SW480 (cell line): ENCODE measurements at regions not wholly inside any gene's neighbourhood (a gene's known extent, or its start where the extent isn't known, plus 50 kb on each side); places are given as distances from the start of the nearest gene placed in this dataset.
A peak's percentile ranks its signal among the peaks of the same experiment; 100 is the strongest.
"Not testable (repeated sequence)": the region's sequence is repeated elsewhere in the genome, so short reads cannot be mapped to it uniquely, and the experiment has no call there.

ENCODE experiments used
- DNase-seq: peaks from one replicate; pipeline ENCODE4 v3.0.0-alpha.2; 2016; ENCODE audit warnings: low spot score

DNA sequence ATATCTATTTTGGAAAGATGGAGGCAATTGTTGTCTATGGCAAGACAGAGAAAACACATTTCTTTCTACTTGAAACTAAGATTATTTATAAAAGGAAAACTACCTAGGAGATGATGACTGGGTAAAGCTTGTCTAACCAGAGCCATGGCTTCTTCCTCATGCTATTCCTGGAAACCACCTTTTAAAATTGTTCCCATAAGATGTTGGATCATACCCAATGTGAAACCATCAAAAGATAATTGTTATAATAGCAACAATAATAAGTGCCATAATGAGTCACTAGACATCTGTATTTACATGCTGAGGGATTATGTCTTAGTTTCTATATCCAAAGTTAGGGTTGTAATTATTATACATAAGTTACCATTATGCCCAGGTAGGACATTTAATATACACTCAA, 428.4 kb downstream of the KCNJ2 start:
- no peak for DNase-seq

DNA sequence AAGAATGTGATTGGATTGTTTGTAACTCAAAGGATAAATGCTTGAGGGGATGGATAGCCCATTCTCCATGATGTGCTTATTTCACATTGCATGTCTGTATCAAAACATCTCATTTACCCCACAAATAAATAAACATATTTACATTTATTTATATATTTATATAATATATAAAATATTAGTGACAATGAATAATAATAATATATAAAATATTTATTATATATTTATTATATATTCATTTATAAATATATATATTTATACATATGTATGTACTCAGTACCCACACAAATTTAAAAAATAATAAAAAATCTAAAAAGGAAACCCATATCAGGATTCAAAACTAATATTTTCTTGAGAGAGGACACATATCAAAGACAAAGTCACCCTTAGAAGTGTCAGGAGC, 429.9 kb downstream of the KCNJ2 start:
- no peak for DNase-seq

DNA sequence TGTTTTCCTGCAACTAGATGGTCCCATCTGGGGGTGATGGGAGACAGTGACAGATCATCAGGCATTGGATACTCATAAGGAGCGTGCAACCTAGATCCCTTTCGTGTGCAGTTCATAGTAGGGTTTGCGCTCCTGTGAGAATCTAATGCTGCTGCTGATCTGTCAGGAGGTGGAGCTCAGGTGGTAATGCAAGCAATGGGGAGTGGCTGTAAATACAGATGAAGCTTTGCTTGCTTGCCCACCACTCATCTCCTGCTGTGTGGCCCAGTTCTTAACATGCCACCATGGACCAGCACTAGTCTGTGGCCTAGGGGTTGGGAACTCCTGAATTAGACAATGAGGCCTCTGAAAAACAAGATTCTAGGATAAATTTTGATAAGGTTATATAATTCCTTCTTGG, 430.6 kb downstream of the KCNJ2 start:
- DNase-seq = not testable (repeated sequence)

DNA sequence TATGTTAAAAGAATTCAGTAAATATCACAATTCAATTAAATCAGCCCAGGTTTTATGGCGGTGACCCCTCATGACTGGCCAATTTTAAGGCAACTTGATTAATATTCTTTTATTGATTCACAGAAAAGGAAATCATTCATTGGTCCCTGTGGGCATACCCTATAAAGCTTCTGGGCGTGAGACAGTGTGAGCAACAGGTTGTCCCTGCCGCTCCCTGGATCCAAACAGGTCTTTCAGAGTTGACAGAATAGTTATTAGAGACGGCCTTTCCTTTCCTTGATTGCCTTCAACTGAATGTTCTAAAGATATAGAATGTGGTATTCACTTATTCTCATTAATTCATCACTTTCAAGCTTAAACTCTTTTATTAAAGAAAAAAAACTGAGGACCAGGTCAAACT, 433.9 kb downstream of the KCNJ2 start:
- DNase-seq = no peak

DNA sequence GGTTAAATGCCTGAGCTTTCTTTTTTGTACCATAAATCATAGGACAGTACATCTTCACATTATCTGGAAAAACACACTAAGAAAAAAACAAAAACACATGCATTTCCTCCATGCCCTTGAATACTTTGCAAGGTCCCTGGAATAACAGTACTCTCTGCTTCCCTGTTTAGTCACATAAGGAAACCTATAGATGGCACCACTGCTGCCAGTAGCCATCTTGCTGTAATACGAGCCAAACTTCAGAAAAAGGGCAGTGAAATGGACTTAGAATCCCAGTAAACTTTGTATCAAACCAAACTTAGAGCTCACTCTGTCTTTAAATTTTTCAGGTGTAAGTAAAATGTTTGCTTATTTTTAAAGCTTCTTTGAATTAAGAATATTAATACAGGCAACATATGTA, 435.5 kb downstream of the KCNJ2 start:
- no peak for DNase-seq

DNA sequence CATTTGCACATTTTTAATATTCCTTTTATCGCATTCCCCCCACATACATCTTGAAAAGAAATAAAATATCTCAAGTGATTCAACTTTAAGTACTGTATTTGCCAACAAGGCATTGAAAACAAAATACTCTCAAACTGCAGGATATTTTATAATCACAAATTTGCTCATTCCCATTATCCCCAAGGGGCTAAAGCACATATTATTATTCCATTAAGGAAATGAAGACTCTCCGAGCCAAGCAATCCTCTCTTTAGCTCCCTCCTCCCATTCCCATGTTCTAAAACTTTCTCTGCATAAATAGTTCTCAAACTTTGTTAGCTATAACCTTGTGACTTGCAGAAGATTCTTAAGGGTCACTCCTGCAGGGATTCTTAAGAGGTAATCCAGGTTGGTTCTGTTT, 436.8 kb downstream of the KCNJ2 start:
- DNase-seq = no peak

DNA sequence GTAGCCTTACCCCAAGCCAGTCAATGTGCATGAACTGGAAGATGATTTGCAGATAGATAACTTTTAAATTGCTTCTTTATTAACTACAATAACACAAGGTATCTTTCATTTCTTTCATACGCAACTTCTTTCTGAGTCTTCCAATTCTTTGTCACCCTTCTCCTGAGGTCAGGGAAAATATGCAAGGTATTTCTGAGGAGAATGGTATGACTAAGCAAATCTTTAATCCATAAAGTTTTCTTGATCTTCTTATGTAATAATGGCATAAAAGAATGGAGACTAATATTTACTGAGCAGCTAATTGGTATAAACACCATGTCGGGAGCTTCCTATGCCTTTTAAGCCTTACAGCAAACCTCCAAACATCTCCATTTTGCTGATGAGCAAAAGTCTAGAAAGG, 438.9 kb downstream of the KCNJ2 start:
- no peak for DNase-seq

DNA sequence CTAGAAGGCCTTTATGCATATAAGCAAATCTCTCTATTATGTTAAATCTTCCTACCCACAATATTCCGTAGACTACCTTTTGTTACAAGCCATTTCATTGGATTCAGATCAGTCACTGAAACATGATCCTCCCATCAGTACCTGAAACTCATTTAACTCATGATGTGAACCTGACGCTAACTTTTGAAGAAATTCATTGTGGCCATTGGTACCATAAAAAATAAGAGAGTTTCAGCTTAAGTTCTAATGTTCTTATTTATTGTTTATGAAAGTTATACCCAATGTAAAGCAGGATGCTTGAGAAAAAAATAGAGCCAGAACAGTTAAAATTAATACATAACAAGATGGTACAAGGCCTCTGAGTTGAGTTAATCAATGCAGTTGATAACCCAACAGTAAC, 439.6 kb downstream of the KCNJ2 start:
- DNase-seq = no peak

DNA sequence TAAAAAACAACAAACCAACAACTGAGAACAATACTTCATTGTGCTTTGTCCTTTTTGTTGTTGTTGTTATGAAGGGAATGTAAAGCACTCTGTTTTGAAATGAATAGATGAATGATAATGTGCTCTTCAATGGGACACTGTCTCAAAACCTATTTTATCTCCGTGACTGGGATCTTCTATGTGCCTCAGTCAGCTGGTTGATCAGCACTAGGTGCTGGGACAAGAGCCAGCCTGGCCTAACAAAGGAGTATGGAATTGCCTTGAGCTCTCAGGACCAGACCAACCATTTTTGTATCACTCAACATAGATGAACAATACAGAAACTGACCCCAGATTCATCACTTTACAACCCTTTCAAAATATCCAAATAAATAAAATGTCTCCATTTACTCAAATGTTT, 440.2 kb downstream of the KCNJ2 start:
- DNase-seq = no peak

DNA sequence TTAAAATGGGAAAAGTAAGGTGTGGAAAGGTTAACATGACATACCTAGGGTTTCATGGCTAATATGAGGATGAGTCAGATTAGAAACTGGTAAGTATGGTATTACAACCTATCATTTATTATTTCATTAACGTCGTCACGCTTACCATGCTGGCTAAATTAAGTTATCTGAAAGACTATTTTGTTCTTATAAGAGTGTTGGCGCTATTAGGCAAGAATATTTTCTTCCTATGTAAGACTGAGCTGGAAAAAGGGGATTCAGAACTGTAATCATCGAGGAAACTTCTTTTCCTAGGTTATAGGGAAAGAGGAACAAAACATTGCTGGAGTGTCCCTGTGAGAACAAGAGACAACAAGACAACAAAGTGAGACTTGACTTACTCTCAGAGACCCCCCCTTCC, 440.8 kb downstream of the KCNJ2 start:
- DNase-seq = no peak

DNA sequence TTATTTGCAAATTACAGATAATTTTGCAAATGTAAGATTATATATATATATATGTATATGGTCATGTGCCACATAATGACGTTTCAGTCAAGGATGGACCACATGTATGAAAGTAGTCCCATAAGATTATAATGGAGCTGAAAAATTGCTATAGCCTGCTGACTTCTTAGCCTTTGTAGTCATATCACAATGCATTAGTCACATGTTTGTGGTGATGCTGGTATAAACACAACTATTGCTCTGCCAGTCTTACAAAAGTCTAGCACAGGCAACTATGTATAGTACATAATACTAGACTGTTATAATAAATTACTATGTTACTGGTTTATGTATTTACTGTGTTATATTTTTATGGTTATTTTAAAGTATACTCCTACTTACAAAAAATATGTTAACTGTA, 444.3 kb downstream of the KCNJ2 start:
- DNase-seq = no peak

DNA sequence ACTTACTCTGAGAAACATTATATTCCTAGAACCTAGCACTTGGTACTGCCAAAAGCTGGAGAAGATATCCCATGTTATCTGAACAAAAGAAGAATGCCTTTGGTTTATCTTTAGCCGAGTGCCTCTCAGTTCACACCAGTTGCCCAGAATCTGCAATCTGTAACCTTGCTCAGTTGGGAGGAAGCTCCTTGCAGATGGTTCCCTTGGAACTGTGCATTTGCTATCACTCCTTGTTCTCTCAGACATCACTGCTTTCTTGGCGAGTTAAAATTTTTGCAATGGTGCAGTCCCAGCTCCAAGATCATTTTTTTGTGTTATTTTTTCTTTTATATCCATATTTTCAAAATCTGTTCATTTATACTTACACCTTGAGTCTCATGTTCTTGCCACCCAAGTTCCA, 446.5 kb downstream of the KCNJ2 start:
- no peak for DNase-seq

DNA sequence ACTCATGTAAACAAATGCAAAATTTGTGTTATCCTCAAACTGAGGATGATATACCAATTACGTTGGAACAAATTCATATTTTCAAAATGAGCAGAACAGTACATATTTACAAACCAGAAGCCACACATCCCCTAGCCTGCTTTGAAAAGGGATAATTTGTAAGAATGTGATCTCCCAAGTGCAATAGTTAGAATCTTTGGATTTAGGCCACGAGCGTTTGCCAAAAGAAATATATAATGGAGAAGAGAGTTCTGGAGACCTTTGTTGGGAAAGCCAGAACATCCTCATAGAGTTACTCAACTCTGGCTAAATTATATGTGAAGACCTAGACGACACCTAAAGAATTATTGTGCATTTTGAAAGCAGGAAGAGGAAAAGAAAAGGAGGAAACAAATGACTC, 449.3 kb downstream of the KCNJ2 start:
- no peak for DNase-seq

DNA sequence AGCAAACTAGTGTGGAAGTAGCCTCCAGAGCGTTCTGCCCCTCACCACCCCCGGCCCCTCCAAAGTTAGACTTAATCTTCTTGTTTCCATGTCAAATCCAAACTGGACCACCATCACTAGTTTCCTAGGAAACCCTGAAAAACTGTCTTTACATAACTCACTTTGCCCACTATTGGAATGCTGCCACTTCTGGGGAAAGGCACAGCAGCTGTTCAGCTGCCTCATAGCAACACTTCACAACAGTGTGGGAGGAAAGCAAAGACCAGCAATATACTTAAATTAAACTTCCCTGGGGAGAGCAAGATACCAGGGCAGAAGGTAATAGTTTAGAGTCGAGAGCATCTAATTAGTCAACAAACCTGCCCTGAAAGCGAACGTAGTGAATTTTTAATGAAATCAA, 452.2 kb downstream of the KCNJ2 start:
- DNase-seq = no peak

DNA sequence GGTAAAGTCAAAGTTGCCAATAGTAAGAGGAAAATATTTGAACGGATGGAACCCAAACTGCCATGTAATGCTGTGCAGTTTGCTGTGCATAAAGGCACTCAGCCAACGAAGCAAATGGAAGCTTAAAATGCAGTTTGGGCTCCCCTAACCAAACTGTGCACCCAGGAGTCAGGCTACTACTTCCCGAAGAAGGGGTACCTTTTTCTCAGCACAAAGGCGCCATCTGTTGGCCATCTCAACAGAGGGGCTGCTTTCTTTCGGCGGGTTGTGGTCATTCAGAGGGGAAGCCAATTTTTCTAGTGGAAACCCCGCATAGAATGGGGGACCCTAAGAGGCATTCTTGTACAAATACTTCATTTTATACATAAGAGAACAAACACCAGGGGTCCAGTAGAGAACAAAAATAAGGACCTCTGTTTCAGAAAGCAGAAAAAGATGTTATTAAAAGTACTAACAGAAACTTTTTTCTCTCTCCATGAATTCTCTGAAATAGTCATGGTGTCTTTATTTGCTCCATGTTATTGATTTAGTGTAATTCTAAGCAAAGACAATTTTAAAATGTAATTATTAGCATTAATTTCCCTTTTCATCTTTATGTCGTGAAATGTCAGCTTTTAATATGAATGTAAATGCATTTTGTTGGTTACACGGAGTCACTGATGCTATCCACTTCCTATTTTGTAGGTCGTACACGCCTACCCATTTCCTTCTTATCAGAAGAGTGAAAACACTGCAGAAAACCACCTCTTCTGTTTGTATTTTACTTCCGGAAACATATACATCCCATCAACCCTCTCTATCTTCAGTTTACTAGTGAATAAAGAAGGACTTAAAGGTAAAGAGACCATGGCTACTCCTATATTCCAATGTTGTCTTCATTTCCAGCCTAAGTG, 453.3 kb downstream of the KCNJ2 start:
- peak; percentile 43 for DNase-seq

DNA sequence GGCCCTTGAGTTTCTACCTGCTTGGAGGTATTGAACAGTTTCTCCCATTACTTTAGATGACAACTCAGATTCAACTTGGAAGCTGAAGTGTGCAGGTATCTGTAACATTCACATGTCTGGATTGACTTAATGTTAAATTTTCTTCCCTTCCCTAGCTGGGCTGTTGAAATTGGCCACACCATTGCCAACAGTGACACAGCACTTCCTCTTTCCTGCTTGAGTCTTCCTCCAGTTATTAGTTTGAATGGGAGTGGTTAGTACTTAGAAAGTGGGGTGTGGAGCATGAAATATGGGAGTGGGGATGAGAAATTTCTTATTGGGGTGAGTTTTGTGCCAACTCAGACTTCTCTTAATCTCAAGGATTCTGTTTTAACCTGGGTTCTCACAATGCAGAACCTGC, 454.9 kb downstream of the KCNJ2 start:
- DNase-seq = no peak

DNA sequence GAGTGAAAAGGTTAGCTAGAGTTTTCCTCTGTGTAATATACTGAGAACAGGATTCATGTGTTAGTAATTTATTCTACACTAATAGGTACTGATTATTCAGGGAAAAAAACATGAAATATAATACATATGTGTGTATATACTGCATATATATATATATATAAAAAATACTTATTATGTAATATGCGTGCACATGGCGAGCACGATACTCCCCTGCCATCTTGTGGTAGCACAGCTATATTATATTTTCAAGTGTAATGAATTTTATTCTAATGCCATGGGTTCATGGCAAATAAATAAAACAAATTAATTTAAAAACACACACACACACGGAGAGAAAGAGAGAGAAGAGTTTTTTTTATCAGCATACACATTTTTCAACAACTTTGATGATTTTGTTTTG, 460.6 kb downstream of the KCNJ2 start:
- DNase-seq = no peak

DNA sequence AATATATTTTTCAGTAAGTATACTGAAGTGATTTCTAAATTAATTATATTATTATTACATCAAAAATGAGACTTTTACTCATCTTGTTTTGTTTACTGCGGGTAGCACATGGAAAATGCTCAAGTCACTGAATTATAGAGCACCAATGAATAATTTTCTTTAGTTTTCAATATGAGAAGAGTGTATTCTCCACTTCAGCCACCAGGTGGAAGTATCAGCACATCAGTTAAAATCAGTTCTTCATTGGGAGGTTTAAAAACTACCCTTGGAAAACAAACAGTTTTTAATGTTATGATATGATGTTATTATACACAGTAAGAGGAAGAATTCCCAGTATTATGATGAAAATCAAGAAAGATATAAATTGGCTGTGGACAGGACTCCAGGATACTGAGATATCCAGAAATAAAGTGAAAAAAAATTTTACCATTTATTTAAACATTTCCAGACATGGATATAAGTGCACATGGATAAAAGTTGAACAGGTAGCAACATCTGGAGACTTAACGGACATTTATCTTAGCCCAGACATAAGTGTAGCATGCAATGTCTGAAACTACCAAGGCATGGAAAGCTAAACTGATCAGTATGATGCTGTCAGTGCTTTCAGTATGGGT, 467.3 kb downstream of the KCNJ2 start:
- DNase-seq = peak; percentile 36

DNA sequence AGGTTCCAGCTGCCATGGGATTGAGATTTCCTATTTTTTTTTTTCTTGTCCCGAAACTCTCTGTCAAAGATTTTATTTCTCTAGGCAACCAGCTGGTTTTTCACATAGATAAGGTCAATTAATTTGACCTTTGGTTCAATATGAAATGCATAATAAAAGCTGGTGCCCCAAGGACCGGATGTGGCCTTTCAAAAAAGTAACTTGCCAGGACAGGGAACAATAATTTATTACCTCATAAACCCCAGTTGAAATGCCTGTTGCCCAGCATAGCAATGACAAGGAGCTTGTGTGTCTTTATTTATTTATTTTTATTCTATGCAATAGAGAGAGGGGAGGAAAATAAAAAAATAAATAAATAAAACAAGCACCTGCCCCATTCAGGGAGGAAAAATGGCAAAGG, 472.7 kb downstream of the KCNJ2 start:
- DNase-seq = peak; percentile 3

DNA sequence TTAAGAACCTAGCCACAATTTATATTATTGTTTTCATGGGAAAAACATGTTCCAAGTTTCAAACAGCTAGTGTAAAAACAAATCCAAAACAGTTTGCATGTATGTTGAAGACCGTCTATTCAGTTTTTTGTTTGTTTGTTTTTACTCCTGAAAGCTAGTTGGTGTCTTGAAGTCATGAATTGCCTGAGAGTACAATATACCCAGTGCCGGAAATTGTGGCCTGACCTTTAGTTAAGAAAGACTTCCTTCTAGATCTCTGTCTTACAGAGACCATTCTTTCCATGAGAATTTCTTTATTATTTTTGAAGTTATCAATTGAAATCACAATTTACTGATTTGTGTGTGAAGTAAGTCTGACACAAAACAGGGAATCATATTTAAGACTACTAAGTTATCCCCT, 474.8 kb downstream of the KCNJ2 start:
- DNase-seq = no peak

DNA sequence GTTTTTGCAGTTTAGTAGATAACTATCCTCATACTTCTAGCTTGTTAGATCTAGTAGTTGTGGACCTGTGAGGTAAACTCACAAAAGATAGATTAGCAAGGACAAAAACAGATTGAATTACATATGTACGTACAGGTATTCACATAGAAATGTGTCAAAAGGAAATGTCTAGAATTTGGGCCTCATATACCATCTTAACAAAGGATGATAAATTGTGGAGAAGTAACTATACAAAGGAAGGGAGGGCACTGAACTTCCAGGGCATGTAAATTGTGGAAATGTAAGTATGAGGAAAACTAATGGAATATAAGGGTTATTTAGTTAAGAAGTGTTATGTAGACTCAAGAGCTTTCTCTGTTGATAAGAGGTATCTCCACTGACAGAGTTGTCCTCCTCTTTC, 477.3 kb downstream of the KCNJ2 start:
- no peak for DNase-seq

DNA sequence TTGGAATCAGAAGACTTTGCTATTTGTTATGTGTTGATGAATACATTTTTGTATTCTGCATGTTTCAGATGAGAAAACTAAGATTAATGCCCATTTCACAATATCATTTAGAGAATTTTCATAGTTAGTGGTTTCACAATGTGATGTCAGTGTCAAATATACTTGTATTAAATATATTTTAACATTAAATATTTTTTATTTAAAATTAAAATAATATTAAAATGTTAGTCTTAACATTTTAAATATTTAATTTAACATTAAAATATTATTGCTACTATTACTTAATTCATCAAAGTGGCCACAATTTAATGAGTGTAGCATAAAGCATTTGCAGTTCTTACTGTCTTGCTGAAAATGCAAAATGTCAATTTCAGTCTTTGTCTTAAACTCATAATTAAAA, 478.8 kb downstream of the KCNJ2 start:
- no peak for DNase-seq

DNA sequence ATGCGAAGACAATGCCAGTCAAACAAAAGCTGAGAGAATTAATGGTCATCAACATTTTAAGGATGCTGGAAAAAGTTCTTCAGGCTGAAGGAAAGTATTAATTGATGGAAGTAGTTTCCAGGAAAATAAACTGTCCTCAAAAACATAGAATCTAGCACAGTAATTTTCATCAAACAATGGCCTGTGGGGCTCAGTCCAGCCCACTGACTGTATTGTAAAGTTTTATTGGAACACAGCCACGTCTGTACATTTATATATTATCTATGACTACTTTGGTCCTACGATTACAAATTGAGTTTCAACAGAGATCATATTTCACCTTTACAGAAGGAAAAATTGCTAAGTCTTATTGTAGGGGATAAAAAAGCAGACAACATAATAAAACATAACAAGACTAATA, 484.5 kb downstream of the KCNJ2 start:
- DNase-seq = no peak

DNA sequence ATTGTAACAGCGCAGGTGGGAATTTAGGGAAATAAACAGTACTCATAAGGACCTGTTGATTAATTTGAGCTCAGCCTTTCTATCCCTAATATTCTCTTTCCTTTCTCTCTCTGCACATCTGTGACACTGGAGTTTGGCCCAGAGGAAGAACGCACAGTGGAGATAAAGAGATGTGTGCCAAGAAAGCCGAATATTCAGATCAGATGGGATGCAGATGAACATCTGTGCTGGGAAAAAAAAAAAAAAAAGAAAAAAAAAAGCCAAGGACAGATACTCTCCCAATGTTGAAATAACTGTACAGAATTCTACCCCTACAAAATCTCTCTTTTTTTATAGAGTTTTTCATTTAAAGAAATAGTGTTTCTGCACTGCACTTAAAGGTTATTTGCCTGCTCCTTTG, 485.4 kb downstream of the KCNJ2 start:
- DNase-seq = no peak
